ENCODE measurements at regions not wholly inside any gene's neighbourhood (a gene's known extent, or its start where the extent isn't known, plus 50 kb on each side); places are given as distances from the start of the nearest gene placed in this dataset.

DNA sequence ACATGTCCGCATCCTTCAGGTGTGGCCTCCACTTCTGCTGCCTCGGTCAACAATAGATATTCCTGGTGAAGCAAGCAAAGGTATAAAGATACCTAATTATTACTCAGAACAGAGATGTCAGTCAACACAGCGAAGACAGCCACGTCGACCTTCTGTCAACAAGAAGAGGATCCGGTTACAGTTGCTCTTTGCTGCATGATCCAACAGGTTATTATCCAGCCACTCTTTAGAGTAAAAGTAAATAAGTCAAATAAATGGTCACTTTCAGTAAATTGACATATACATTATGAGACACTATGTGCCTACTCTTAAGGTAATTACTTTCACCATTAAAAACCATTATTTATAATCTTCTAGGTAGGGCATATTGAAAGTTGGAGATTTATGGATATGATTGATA lies 356.8 kb upstream of the ATP11B start:
- DNase-seq (no peak), ATAC-seq (ENCODE audit: poor library complexity) (no peak)
- intact Hi-C loops (cut with DNase I) = no loop called here

DNA sequence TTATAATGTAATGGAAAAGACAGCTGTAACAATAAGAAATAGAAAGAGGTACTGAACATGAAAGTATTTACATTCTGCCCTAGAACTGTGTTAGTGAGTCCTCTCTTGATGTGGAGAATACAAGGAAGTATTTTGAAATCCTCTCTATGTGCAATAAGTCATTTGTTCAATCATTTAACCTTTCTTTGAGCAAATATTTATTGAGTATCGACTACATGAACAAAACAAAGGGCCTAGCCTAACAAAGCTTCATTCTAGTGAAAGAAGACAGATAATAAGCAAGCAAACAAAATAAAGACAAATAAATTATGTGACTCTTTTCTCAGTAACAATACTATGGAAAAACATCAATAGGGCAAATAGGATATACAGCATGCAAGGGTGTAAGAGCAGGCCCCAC lies 354.9 kb upstream of the ATP11B start:
- ATAC-seq (ENCODE audit: poor library complexity) (no peak), DNase-seq (no peak)
- intact Hi-C loops (cut with DNase I) = no loop called here

DNA sequence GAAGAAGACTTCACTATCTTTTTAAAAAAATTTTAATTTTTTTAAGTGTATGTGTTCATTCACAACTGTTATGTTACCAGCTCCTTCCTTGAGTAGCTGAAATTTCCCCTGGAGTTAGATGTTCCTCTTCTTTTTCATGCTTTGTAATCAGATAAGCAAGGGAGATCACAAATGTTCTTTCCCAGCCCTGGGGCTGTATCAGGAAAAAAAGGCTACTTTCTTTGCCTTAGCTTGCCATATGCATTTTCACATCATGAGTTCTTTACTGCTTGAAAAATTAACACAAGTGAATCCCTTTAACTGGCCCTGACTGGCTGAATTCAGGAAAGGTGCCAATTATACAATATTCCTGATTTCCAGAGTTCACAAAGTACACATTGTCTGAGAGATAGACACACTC lies 353.2 kb upstream of the ATP11B start:
- intact Hi-C loops (cut with DNase I) = no loop called here
- DNase-seq (no peak), ATAC-seq (ENCODE audit: poor library complexity) (no peak)

DNA sequence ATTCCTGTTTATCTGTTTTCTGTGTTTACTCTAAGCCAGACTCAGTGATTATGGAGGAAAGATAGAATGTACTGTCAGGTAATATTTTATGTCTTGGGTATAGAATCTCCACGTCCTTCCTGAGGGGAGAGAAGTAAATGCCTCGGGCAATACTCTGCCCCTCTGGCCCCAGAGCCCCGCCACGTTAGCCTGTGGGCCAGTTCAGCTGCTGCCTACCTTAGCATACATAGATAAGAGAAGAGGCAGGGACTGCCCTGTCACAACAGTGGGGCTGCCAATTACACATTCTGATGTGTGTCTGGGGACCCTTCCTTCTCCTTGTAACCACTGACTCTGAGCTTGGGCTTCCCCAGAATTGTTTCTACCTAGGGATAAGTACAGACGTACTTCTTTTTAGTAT lies 347.7 kb upstream of the ATP11B start:
- no peak for DNase-seq
- no peak for ATAC-seq (ENCODE audit: poor library complexity)
- intact Hi-C loops (cut with DNase I) = no loop called here

DNA sequence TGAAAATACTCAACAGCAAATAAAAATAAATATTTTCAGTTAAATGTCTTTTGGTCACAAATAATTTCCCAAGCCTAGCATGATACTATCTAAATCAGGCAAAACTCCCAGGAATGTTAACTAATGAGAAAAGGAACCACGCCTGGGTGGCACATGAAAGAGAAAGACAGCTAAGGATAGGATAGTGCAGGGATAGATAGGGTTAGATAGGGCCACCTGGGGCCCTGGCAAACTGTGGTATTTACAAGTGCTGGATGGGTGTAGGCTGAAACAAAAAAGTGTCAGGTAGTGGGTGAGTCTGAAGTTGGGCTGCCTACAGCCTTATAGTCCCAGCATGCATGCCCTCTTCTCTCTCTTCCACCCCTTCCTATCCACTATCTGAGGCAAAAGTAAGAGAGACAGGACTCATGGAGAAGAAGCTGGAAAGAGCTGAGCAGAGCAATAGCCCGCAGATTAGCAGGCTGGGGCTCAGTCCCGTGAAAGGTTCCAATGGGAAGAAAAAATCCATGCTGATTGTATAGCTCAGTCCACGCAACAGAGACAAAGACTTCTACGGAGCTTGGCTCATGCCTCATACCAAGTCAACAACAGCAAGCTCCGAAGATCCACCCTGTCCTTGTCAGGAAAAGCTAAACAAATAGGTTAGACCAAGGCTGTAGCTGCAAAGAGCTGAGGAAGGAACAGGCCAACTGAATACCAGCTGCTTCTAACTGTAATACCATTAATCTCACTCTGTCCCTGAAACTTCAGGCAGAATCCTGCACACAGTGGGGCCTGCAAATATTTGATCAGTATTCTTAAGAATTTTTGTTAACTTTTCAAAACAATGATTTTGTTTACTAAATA lies 342.1 kb upstream of the ATP11B start:
- no peak for ATAC-seq (ENCODE audit: poor library complexity)
- intact Hi-C loops (cut with DNase I) = no loop called here
- DNase-seq = no peak

DNA sequence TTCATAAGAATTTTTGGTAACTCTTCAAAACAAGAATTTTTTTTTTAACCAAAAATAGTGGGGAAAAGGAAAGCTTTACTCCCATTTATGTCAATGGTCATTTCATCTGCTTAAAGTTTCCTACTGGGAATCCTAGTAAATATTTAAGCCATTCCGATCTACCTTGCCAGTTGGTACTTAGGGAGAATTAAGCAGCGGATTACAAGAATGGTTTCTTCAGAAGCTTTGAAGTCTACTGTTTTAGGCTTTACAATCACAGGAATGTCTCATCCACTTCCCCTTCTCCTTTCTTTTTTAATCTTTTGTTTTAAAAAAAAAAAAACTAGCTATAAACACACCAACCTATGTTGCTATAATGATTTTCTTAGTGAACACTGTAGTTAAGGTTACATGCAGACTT lies 341.4 kb upstream of the ATP11B start:
- ATAC-seq (ENCODE audit: poor library complexity) (no peak), DNase-seq (no peak)
- intact Hi-C loops (cut with DNase I) = no loop called here

DNA sequence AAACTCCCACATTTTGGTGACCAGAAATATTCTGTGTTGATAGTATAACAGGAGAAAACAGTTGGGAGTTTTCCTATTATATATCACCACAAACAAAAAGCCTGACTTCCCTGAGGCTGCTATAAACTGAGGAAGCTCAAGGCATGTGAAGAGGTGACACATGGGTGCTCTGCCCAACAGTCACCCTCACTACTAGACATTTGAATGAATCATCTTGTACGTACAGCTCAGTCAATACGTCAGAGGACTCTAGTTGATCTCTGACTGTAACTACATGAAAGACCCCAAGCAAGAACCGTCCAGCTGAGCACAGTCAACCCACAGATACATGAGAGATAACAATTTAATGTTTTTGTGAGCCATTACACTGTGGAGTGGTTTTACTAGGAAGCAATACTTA lies 338.3 kb upstream of the ATP11B start:
- DNase-seq (no peak), ATAC-seq (ENCODE audit: poor library complexity) (no peak)
- intact Hi-C loops (cut with DNase I) = no loop called here

DNA sequence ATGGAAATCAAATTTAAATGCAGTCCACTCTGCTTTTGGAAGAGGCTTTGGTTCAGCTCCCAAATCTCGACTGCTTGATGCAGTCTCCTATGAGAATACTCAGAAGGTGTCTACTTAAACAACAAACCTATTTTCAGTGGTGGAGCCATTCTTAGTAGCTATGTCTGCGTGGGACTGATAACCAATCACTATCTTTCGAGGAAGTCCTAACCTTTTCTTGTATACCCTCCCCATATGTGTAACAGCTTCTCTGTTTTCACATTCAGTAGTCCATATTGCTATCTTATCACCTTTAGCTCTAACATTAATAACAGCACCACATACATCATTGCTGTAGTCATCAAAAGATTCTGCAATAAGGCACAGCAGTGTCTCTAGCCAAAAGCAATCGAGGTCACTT lies 333.0 kb upstream of the ATP11B start:
- intact Hi-C loops (cut with DNase I) = no loop called here

DNA sequence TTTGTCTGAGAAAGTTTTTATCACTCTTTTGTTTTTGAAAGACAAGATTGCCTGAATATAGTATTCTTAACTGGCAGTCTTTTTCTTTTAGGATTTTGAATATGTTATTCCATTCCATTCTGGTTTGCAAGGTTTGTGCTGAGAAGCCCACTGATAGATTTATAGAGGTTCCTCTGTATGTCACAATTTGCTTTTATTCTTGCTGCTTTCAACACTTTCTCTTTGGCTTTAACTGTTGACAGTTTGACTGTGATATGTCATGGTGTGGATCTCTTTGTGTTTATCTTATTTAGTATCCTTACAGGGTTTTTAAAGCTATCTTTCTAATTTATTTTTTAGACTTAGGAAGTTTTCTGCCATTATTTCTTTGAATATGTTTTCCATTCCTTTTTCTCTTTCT lies 331.2 kb upstream of the ATP11B start:
- DNase-seq (no peak), ATAC-seq (ENCODE audit: poor library complexity) (no peak)
- intact Hi-C loops (cut with DNase I) = no loop called here

More for the DNA sequence above, 333.0 kb upstream of the ATP11B start:
- ATAC-seq (ENCODE audit: poor library complexity) (no peak), DNase-seq (no peak)

DNA sequence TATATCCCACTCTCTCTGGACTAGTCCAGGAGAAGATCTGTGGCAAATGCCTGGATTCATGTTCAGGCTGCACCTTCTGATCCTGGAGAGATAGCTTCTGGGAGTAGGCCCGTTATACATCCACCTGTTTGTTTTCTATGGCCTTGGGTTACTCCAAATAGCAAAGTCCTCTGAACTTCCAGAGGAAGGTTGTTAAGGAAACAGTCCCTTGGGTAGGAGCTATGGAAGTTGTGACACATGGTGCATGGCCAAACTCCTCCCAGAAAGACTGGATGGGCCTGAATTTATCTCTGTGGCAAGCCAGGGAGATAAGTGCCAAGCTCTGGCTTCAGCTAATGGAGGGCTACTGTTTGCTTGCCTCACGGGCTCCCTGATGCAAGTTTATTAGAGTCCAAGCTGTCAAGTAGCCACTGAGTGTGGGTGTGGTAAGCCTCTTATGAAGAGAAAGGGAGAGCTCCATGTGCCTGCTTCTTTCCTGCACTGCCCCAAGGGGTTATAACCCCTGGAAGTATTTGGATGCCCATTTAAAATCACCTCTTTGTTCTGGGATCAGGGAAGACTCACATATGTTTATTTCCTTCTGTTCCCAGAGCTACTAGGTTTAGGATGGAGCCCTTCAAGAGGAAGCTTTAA lies 328.7 kb upstream of the ATP11B start:
- intact Hi-C loops (cut with DNase I) = no loop called here
- ATAC-seq (ENCODE audit: poor library complexity) (no peak), DNase-seq (no peak)

DNA sequence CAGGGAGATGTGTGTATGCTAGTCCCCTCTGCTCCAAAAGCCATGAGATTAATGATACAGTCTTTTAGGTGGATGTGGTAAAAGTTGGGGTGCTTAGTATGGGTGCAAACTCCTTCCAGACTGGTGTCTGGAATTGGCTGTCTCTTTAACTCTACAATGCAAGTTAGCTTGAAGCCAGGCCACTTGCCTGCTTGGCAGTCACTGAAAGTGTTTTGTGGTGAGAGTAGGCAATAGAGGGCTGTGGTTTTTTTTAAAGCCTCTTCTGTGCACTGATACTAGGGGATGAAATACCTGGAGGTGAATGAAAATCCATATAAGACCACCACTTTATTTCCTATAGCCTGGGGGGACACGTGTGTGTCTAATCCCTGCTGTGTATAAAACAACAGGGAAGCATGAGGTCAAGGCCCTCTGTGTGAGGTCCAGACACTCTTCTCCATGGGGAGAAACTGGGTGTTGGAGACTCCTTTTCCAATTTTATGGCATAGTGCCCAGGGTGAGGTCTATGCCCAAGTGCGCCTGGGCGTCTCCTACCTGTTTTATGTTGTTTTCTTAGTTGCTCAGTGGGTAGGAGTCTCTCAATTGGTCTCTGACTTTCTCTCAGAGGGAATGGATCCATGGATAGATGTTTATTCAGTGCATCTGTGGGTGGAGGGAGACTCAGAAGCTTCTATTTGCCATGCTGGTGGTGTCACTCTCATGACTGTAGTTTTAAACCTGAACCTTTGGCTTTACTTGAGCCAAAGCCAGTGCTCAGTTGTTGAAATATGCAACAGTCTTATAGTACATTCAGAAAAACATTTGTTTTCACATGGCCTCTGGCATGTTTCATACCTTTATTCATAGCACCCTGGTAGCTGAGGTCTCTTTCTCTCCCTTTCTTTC lies 327.8 kb upstream of the ATP11B start:
- ATAC-seq (ENCODE audit: poor library complexity) (no peak), DNase-seq (no peak)
- intact Hi-C loops (cut with DNase I) = no loop called here

DNA sequence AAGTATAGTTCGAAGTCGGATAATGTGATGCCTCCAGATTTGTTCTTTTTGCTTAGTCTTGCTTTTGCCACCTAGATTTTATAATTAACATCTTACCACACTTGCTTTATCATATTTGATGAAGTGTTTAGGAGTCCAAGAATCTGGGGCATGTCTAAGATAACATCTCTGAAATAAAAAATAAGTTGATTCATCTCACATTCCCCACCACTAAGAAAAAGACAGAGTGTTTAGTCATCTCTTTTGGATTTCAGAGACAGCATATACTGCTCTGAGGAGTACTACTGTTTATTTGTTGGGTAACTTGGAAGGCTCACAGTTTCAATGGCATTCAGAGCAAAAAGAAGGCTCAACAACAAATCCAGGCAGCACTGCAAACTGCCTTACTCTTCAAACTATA lies 324.2 kb upstream of the ATP11B start:
- no peak for ATAC-seq (ENCODE audit: poor library complexity)
- intact Hi-C loops (cut with DNase I) = no loop called here
- DNase-seq = no peak

DNA sequence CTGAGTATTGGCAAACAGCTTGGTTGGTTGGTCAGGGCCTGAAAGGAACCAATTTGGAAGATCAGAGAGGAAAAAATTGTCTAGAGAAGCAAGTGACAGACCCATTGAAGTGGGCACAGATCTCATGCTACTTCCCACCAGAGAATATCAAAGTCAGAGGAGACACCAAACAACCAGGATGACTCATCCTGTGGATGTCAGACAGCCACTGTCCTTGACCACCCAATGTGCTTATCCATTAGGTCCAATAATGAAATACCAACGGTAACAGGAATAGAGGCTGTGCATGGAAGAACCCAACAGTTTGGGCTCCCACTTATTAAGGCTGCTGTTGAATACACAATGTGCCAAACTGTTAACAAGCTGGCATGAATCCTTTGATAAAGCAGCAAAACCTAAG lies 323.1 kb upstream of the ATP11B start:
- intact Hi-C loops (cut with DNase I) = no loop called here
- no peak for ATAC-seq (ENCODE audit: poor library complexity)

DNA sequence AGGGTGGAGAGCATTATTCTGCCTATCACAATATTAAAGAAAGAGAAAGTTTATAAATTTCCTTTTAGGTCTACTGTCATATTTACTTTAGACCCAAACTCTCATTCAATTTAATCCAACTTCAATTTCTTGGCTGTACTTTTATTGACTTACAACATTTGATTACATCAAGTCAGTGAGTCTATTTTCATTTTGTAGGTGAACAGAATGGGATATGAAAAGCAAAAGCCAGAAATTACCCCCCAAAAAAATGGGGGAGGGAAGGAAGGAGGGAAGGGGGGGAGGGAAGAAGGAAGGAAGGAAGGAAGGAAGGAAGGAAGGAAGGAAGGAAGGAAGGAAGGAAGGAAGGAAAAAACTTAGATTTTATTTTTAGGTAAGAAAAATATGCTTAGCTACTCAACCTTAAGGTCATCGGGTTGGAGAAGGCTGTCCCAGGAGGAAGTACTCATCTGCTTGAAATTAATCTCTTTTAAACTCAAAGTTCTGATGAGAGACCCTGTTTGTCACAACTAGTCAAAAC lies 320.1 kb upstream of the ATP11B start:
- ATAC-seq (ENCODE audit: poor library complexity) (no peak), DNase-seq (no peak)
- intact Hi-C loops (cut with DNase I) = no loop called here

More for the DNA sequence above, 323.1 kb upstream of the ATP11B start:
- no peak for DNase-seq

DNA sequence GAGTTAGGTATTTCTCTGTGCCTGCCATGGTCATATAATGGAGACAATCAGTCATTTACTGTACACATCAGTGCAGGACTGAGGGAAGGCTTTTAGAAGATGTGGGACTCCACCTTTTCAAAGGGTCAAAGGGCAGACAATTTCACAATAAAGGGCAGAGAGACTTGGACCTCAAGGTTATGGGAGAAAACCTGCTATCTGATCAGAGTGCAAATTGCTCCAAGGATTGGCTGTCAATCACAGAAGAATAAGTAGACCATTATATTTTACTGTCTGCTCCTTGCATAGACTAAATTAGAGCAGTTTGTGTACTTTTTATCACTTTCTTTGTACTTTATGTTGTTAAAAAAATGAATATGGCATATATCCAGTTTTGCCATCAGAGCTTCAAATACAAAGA lies 314.9 kb upstream of the ATP11B start:
- ATAC-seq (ENCODE audit: poor library complexity) (no peak), DNase-seq (no peak)
- intact Hi-C loops (cut with DNase I) = no loop called here

DNA sequence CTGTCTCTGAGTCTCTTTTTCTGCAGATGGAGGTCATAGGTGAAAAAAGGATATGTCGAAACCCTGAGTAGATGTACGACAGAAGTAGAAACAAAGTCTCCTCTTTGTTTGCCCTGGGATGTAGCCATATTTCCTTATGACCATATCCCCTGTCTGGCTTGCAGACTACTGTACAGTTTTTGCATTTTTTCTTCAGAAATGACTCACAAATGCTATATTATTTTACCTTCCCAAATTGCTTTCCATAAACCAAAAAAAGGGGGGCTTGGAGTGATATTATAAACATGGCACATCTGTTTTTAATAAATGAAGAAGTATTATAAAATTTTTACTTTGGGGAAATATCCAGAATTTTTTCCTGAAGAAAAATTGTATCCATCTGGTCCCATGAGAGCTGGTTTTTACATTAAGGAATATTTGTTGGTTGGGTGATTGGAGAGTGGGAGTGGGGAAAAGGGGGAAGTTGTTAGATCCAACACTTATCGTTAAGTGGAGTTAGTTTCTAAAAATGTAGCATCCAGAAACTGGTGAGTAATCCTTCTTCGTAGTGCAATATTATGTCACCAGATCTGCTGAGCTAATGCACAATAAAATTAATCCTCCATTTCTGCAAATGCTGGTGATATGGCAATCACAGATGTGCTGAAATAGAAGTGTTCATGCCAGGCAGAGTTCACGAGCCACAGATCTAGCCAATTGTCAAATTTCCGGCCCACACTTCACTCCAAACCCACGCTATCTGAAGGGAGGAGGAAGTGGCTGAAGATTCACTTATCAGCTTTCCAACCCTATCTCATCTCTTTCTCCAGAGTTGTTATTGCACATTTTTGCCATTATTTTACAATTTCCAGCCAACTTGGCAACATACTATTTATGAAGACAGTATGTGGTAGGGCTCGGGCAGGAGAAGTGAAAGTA lies 313.6 kb upstream of the ATP11B start:
- no peak for DNase-seq
- ATAC-seq (ENCODE audit: poor library complexity) = no peak
- intact Hi-C loops (cut with DNase I) = no loop called here

DNA sequence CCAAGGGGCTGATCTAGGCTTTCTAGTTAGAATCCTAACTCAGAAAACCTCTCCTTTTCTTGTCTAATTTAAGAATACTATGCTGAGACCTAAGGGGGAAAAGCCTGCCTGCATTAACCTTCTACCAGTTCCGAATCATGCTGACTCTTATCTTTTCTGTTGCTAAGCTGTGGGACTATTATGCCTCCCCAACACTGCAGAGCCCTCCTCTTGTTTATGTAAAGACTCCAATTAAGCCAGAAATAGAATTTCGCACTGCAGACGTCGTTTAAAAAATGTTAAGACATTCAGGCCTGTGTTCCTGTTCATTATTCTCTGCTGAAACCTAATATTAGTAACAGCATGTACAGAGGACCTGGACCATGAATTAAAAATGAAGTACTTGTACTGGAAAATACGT lies 310.6 kb upstream of the ATP11B start:
- intact Hi-C loops (cut with DNase I) = no loop called here
- ATAC-seq (ENCODE audit: poor library complexity) = no peak

DNA sequence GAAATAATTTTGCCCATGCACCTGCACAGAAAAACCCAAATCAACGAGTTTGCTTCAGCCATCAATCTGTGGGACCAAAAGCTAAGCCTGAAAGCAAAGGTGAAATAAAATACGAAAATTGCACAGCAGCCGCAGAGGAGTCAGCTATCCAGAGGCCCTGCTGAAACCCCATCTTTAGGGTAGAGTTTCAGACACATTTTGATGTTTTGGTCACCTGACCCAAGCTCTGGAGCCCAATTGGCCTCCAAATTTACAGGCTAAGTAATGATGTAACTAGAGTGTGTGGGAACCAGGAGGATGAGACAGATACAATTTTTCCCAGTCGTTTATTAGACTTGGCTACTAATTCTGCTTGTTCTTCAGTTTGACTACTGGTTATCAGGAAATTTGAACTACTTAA lies 308.6 kb upstream of the ATP11B start:
- intact Hi-C loops (cut with DNase I) = no loop called here
- no peak for ATAC-seq (ENCODE audit: poor library complexity)
- no peak for DNase-seq

More for the DNA sequence above, 310.6 kb upstream of the ATP11B start:
- no peak for DNase-seq

Measured in Right ventricle myocardium superior (tissue), 1 donor.